COLO668 (cell line): ENCODE measurements at regions not wholly inside any gene's neighbourhood (a gene's known extent, or its start where the extent isn't known, plus 50 kb on each side); places are given as distances from the start of the nearest gene placed in this dataset.

Experiments used
- DNase-seq: peaks from one replicate; lab custom pipeline; 2025; ENCODE audit not compliant: unreplicated experiment; lab: John Stamatoyannopoulos, UW

DNA sequence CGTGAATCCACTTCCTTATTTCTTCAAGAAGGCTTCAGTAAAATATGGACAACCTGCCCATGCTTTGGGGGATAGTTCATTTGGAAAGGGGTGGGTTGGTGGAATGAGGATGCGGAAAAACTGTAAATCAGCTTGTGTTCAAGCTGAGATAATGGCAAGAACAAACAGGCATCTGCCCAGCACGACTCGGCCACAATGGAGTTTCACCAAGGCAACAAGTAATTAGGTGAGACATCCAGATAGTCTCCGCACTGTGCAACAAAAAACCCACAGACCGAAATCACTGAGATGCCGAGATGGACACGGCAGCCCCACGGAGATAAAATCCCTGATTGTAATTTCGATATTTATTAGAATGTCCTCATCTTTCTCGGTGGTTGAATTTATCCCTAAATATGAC is 455.2 kb downstream of the AJAP1 start:
- peak; percentile 80 for DNase-seq

DNA sequence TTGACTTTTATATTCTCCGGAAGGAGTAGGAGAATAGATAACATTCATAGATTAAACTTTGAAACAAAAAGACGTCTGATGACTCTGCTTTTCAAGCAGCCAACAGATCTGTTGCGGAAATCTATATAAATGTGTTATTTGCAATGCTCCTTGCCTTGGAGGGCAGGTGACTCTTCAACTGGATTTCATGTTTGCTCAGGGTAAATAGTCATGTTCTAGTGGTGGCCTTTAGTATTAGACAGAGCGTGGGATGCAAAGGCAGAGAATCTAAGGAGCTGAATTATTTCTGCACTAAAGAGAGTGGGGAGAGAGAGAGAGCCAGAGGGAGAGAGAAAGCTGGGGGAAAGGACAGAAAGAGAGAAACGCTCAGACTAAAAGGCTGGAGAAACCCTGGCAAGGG is 454.3 kb downstream of the AJAP1 start:
- DNase-seq: peak; percentile 65

DNA sequence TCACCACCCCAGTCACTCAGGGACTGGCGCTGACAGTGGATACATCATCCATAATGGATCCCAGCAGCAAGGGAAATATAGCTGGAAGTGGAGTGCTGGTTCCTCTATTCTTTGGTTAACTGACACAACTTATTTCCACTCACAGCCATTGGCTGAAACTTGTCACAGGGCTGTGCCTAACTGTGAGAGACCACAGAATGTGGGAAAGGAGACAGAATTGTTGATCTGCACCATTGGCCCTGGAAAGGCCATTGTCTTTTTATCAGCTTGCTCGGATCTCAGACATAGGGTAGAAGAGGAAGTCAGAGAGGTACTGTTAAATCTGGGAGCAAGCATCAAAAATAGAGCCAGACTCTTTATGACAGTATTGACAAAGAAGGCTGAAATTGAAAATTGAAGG is 451.3 kb downstream of the AJAP1 start:
- no peak for DNase-seq

GRCh38 chr1:5099558-5099957 is 445.1 kb downstream of the AJAP1 start:
- peak; percentile 91 for DNase-seq

GRCh38 chr1:5098981-5099385 is 444.6 kb downstream of the AJAP1 start:
- DNase-seq: no peak

GRCh38 chr1:5093042-5093441 is 438.6 kb downstream of the AJAP1 start:
- no peak for DNase-seq

GRCh38 chr1:5084676-5085075 is 430.3 kb downstream of the AJAP1 start:
- no peak for DNase-seq

GRCh38 chr1:5067246-5067645 is 412.8 kb downstream of the AJAP1 start:
- peak; percentile 38 for DNase-seq

GRCh38 chr1:5053744-5054143 is 399.3 kb downstream of the AJAP1 start:
- DNase-seq: no peak

DNA sequence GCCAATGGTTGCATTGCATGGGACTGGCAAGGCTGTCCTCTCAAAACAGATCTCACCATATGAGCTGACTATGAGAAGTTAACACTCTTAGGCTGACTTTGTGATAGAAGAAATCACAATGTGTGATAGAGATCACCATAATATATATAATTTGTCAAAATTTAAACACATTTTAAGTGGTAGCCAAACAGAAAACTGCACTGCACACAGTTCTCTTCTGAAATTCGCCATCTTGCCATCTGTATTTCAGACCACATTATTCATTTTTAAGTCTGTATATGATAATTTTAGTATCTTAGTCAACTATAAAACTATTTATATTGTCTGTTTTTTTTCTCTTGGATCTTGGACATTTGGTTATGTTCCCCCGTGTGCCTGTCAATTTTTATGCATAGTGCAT is 374.7 kb downstream of the AJAP1 start:
- no peak for DNase-seq

DNA sequence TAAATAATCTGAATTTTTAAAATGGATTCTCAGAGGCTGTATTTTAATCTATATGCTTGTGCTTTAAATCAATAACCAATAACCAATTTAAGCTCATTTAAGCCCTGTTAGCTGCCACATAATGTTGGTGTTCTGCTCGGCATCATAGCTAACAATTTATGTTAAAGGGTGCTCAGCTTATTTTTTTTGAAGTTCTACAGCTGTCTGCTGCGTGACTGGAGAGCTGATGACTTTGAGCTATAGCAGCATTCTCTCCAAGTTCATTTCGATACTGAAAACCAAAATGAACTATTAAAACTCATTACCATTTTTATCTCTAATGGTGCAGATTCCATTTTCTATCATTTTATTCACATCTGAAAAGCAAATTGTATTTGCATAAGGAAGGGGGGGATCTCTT is 357.8 kb downstream of the AJAP1 start:
- DNase-seq: no peak

- DNase-seq: no peak
Measured at GRCh38 chr1:5010656-5011055, 356.2 kb downstream of the AJAP1 start.

- no peak for DNase-seq
Measured at GRCh38 chr1:5010236-5010635, 355.8 kb downstream of the AJAP1 start.

DNA sequence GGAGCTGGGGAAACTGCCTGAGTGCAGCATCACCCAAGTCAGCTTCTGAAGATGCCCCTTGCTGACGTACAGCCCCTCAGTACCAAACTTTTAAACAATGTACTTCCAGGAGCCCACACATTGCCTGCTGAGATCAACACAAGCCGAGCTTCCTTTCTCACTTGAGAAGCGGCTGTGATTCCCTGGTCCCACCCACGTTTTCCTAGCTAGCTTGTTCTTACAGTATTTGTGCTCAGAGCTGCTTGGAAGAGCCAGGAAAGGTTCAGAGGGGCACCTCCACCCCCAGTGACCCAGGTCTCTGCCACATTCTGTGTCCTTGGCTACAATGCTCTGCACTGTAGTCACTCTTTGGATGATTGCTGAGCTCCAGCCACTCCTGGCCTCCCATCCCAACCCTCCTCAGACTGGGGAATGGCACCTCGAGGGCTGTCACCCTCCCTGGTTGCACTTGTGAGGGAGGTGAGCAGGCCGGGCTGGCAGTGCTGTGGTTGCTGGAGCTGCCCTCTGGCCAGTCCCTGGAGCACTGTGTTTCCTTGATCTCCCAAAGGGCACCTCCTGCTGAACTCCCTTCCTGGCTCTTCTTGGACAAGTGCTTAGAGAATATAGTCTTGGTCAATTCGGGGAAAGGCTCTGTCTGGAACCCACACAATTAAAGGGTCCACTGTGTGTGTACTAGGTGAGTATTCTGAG is 355.1 kb downstream of the AJAP1 start:
- no peak for DNase-seq

GRCh38 chr1:5005171-5005570 is 350.8 kb downstream of the AJAP1 start:
- DNase-seq: no peak

- no peak for DNase-seq
Measured at GRCh38 chr1:5002676-5003075, 348.3 kb downstream of the AJAP1 start.

GRCh38 chr1:5001466-5001865 is 347.1 kb downstream of the AJAP1 start:
- no peak for DNase-seq

DNA sequence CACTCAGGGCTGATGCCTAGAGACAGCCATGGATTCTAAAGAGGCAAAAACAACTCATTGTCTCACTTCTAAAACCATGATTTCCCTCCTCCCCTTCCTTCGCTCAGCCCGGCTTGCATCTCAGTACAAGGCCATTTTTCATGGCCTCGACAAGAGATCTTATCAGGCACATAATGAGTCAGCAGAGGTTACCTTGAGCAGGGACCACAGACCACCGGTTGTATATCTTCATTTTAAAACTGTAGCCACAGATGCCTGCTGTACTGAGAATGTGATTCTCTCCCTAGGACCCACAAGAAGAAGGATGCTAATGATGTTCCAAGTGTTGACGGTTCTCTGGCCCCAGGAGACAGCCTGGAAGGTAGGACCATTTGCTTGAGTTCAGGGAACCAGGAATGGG is 331.9 kb downstream of the AJAP1 start:
- no peak for DNase-seq

DNA sequence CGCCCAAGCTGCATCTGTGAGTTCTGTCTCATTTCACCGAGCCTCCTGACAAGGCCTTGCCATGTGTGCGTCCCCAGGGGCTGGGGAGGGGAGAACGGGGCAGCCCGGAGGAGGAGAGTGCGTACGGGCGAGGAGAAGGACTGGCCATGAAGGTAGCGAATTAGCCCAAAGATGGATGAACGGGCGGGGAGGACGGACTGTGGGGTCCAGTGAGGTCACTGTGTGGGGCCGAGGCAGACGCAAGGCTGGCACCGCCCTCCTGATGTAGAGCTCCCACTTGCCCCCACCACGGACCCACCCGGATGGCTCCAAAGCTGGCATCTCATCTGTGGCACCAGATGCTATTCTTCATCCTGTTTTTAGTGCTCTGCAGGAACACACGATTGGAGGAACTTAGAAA is 330.4 kb downstream of the AJAP1 start:
- no peak for DNase-seq

DNA sequence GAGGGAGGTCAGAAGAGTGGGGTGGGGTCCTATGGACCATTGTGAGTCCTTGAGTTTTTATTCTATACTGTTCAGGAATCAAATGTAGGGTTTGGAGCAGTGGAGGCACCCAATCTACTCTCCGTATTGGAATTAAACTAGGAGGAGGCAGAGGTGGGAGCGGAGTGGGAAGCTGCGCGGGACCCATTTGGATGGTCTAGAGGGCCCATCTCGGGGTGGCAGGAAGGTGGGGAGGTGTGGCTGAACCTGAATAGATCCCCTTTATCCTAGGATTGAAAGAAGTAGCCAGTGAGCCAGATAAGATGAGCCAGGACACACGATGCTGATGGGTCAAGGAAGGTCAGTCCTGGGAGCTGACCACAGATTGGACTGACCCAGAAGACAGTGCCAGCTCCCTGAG is 325.8 kb downstream of the AJAP1 start:
- no peak for DNase-seq

- DNase-seq: no peak
Measured at GRCh38 chr1:4978660-4979390, 324.4 kb downstream of the AJAP1 start.

DNA sequence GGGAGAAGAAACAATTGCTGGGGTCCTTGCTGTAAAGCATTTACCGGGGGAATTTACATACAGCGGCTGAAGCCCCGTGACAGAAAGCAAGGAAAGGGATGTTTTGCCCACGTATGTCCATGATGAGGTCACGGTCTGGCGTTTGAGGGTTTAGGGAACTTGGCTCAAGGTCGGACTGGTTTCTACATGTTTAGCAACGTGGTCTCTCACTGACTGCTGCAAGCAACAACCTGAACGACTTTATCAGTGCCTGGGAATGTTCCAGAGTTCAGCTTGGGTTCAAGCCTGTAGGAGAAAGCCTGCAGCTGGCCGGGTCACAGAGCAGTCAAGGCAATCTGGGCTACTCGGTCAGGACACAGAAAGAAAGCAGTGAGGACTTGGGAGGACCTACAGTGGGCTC is 323.3 kb downstream of the AJAP1 start:
- DNase-seq: no peak
